HG03342 (cell line): ENCODE measurements at regions not wholly inside any gene's neighbourhood (a gene's known extent, or its start where the extent isn't known, plus 50 kb on each side); places are given as distances from the start of the nearest gene placed in this dataset.

Source experiments
- ATAC-seq: cut with Tn5 transposase; IDR thresholded peaks from one replicate; pipeline ENCODE4 v1.9.1; 2021; ENCODE audit warnings: mild to moderate bottlenecking, moderate library complexity; ENCODE audit not compliant: unreplicated experiment

- ATAC-seq = no peak
Measured at GRCh38 chr1:38270849-38271633, 224.4 kb upstream of the POU3F1 start.

GRCh38 chr1:38269923-38270848 is 223.6 kb upstream of the POU3F1 start:
- no peak for ATAC-seq

GRCh38 chr1:38268226-38268625 is 221.6 kb upstream of the POU3F1 start:
- no peak for ATAC-seq

GRCh38 chr1:38267037-38268036 is 220.7 kb upstream of the POU3F1 start:
- no peak for ATAC-seq

GRCh38 chr1:38266197-38266520 is 219.6 kb upstream of the POU3F1 start:
- no peak for ATAC-seq

GRCh38 chr1:38265293-38266196 is 219.0 kb upstream of the POU3F1 start:
- ATAC-seq = no peak

GRCh38 chr1:38263438-38263837 is 216.8 kb upstream of the POU3F1 start:
- ATAC-seq = no peak

GRCh38 chr1:38261574-38261973 is 215.0 kb upstream of the POU3F1 start:
- no peak for ATAC-seq

- ATAC-seq = no peak
Measured at GRCh38 chr1:38258085-38258627, 211.6 kb upstream of the POU3F1 start.

- ATAC-seq = no peak
Measured at GRCh38 chr1:38257374-38257773, 210.8 kb upstream of the POU3F1 start.

- no peak for ATAC-seq
Measured at GRCh38 chr1:38256072-38256471, 209.5 kb upstream of the POU3F1 start.

- ATAC-seq = no peak
Measured at GRCh38 chr1:38253314-38253713, 206.7 kb upstream of the POU3F1 start.

GRCh38 chr1:38250356-38250755 is 203.8 kb upstream of the POU3F1 start:
- no peak for ATAC-seq

GRCh38 chr1:38249001-38249400 is 202.4 kb upstream of the POU3F1 start:
- no peak for ATAC-seq

- ATAC-seq = no peak
Measured at GRCh38 chr1:38246955-38247952, 200.7 kb upstream of the POU3F1 start.

GRCh38 chr1:38244218-38244845 is 197.7 kb upstream of the POU3F1 start:
- ATAC-seq = no peak

GRCh38 chr1:38243106-38243505 is 196.5 kb upstream of the POU3F1 start:
- no peak for ATAC-seq

- ATAC-seq = no peak
Measured at GRCh38 chr1:38242506-38242905, 195.9 kb upstream of the POU3F1 start.
